GM21576 (cell line): ENCODE measurements at regions not wholly inside any gene's neighbourhood (a gene's known extent, or its start where the extent isn't known, plus 50 kb on each side); places are given as distances from the start of the nearest gene placed in this dataset.
A peak's percentile ranks its signal among the peaks of the same experiment; 100 is the strongest.

Source experiments
- ATAC-seq: cut with Tn5 transposase; IDR thresholded peaks from one replicate; pipeline ENCODE4 v1.9.1; 2021; ENCODE audit warnings: mild to moderate bottlenecking, moderate library complexity; ENCODE audit not compliant: unreplicated experiment

DNA sequence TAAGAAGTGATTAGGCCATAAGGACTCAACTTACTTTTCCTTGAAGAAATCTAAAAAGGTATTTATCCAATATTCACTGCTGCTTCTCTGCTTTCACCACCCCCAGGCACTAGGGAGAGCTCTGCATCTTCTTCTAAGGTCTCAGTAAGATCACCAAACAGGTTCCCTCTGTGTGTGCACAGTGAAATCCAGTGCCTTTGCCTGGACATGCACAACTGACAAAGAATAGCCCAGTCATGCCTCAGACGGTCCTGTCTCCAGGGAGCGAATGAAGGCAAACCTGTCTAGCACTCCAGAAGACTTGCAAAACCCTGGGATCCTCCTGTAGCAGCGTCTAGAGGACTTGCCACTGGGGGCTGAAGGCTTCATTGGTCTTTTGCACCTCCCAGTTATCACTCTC lies 344.5 kb upstream of the LRATD1 start:
- no peak for ATAC-seq

DNA sequence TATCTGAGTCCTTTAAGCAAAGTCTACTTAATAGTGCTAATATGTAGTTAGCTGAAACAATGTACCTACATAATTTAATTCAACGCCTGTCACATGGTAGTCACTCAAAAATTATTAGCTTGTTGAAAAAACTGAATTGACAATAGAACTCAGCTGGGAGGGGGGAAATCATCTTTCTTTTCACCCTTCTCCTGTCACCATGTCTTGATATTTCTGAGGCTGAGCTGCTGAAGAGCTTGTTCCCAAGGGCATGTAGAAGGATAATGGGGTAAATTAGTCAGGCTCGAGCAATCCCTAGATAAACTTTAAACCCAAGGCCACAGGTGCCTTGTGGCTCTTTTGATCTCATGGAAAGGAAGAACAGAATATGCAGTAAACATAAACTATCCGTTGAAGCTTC lies 339.6 kb upstream of the LRATD1 start:
- no peak for ATAC-seq

DNA sequence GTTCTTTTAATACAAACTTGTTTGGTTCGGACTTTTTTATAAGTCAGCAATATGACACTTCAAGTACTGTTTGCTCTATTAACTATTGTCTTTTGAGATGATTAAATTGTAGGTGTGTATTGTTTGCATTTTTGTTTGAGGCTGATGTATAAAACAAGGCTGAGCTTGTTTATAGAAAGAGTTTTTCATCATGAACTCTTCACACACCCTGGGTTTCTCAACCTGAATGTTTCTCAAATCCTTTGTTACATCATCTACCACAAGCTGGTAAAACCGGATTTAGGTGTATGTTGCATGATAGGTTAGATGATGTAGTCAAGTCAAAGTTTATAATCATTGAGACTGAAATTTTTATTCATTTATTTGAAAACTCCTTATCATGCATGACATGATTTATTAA lies 335.2 kb upstream of the LRATD1 start:
- ATAC-seq: no peak

DNA sequence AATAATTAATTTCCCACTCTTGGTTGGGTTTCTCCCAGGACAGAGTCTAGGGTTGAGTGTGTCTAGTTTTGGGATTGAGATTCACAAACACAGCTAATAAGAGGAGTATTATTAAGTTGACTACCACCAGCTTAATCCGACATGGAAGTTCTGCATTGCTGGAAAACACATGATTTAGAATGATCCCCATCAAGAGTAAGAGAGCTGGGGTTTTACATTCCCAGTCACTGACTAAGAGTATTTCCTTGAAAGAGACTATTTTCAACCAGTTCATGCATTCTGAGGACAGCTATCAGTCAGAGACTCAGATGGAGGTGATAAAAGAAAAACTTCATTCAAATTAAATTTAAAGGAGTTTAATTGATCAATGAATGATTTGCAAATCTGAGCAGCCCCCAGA lies 334.6 kb upstream of the LRATD1 start:
- ATAC-seq: no peak

DNA sequence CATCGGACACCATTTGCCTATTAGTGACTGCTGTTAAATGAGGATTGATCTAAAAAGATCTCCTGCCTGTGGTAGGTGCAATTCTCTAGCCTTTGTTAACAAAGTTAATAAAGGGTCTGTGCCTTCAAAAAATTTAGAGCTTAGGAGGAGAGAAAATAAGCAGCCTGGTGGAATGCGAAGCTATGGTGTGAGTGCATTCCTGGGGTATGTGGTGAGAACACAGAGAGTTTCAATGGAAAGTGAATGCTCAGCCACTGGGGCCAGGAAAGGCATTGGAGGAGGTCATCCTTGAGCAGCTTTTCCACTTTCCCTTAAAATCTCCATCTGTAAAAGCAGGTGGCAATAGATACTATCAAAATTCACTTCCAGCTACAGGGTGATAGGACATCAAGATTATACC lies 331.2 kb upstream of the LRATD1 start:
- no peak for ATAC-seq

DNA sequence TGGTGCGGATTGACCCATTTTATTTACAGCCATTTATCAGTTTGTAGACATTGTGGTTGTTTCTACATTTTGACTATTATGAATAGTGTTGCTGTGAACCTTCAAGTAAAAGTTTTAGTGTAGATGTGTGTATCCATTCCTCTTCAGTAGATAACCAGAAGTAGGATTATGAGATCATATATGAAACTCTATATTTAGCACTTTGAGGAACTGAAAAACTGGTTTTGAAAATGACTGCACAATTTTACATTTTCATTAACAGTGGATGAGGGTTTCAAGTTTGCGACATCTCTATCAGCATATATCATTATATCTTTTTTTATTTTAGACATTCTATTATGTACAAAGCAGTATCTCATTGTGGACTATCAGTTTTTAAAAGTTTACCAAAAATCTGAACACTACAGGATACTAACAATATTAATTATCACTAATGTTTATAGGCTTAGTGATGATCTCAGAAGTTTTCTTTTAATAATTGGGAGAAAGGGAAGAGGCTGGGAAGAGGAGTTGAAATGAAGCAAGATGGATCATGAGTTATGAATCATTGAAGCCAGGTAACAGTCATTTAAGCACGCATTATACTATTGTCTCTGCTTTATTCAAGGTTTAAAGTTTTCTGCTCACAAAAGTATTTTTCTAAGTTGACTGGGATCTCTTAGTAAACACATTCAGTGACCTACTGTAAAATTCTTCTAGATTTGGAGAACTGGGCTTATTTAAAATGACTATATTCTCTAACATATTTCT lies 329.0 kb upstream of the LRATD1 start:
- peak; percentile 89 for ATAC-seq

DNA sequence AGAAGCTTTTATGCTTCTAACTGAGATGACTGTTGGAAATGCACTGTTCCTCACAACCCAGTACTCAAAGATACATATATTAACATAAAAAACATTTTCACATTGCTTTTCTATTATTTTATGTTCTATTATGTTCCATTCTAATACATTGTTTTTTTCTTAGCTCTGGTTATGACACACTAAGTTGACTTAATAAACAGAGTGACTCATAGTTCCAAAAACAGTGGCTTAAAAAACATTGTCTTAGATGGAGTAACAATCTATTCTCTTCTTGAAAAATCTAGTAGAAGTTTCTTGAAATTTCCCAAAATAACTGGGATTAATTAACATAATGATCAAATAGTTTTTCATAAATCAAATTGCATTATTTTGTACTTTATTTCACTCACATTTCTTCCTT lies 328.2 kb upstream of the LRATD1 start:
- ATAC-seq: no peak

DNA sequence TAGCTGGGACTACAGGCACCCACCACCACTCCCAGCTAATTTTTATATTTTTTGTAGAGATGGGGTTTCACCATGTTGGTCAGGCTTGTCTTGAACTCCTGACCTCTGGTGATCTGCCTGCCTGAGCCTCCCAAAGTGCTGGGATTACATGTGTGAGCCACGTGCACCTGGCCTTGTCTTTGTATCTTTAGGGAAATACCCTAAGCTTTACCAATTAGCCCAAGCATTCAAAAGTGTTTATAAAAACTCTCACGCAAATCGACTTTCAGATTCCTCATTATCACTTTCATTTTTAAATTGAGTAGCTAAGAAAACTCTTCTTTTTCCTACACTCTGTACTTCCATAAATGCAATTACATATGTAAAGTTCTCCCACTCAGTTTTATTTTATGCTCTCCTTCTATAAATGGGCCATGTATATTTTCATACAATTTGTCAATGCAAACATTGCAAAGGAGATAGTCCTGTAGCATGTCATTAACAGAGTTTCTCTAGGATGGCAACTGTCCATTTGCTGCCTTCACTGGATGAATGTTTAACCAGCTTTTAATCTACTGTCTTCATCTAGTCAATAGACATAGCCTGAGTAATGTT lies 326.2 kb upstream of the LRATD1 start:
- ATAC-seq: peak; percentile 67

DNA sequence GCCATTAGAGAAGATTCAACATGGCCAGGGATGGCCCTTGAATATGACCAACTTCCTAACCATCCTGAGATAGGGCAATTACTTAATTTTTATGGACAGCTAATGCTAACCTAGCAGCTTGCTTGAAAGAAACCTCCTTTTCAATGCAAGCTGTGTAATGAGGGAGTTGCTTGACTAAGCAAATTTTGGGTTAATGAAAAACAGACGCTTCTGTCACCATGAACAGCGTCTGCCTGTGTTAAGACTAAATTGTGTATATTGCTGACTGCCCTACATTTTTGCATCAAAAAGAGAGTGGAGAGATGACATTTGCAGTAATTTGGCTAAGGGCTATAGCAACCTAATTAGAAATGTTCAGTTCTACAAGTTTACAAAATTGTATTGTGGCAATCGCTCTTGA lies 319.2 kb upstream of the LRATD1 start:
- ATAC-seq: no peak

DNA sequence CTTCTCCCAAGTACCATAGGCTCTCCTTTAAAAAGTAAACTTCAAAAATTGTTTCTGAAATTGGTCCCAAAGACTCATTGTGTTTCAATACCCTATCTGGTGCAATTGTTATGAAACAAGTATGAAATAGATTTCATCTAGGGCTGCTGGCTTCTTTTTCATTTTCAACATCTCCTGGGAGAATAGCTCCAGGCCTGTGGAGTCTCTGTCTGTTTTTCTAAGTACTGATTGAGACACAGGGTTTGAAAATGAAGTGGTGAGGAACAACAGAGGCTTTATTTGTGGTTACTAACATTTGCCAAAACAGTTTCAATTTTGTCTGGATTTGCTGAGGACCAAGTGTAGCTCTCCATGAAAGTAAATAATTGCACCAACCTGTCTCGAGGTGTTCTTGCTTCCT lies 315.9 kb upstream of the LRATD1 start:
- no peak for ATAC-seq

DNA sequence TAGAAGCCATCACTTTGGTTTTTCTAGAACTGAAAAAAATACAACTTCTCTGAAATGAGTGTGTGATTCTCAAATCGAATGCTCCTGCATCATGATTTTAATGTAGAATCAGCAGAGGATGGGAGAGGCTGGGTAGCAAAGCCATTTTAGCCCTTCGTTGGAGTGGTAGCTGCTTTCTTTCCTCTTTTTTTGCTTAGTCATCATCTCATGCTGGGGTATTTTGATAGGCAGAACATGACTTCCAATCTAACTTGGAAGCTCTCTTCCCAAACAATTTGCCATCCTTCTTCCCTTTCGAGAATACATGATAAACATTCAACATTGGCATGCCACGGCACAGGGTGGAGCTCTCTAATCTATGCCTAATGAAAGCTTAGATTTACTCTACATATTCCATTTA lies 311.2 kb upstream of the LRATD1 start:
- ATAC-seq: no peak

DNA sequence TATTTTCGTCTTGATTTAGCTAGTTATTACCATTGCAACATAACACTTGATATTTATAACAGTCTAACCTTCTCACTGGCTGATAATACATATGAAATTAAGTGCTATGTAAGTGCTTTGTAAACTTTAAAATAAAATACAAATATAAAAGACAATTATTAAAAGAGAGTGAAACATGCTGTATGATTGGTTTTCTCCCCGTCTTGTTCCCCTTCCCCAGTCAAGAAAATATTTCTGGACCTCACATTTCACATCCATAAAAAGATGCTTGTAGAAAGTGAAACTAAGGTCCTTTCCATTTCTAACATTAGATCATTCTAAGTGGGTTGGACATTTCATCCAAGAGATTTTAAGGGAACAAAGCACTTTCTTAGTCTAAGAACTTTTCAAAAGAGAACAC lies 310.2 kb upstream of the LRATD1 start:
- ATAC-seq: no peak

DNA sequence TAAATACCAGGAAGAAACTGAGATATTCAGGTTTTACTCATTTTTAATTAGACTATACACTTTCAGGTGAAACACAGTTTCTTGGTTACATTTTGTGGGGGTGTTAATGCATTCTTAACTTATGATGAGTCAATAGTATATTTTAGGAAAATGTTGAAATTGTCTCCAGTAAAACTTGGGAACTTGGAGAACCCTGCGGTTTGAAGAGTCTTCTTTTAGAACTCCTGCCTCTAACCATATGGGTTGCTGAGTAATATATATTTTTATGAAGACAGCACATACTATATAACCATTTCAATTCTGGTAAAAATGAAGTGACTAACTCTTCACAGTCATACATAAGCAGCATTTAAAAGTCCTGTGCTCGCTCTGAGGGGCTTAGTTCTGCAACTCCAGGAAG lies 308.2 kb upstream of the LRATD1 start:
- no peak for ATAC-seq

DNA sequence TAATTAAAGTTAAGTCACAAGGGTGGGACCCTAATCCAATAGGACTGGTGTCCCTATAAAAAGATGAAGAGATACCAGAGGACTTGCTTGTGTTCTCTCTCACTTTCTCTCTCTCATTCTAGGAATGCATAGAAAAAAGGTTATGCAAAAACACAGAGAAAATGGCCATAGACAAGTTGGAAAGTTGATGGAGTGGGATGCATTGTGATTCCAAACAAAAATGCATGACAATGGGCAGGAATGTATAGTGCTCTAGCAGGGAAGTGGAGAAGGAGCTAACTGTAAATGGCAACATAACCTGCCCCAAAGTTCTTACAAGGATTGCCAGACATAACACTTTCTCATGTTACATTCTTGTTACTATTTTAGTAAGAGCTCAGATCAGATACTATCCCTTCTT lies 301.6 kb upstream of the LRATD1 start:
- no peak for ATAC-seq

DNA sequence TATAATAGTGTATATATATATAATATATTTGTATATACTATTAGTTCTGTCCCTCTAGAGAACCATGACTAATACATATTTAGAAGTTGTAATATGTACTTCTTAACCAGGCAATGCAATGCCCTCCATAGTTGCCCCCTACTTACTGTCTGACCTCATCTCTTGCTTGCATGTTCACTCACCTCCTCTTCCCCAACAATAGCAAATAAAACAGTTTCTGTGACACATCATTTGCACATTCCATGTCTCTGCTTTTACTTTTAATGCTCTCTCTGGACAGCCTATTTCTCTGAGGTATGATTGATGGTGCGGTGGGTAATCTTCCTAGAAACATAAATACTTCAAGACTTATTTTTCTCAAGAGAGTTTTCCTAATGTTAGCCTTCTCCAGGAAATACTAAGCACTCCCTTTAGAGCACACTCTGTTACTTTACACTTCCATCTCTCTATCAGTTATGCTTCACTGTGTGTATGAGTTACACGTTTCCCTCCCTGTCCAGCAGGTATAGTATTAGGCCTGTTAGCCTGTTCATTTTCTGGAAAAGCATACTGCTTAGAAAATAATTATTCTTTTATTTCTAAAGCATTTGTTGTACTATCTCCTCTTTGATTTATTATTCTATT lies 295.6 kb upstream of the LRATD1 start:
- no peak for ATAC-seq

DNA sequence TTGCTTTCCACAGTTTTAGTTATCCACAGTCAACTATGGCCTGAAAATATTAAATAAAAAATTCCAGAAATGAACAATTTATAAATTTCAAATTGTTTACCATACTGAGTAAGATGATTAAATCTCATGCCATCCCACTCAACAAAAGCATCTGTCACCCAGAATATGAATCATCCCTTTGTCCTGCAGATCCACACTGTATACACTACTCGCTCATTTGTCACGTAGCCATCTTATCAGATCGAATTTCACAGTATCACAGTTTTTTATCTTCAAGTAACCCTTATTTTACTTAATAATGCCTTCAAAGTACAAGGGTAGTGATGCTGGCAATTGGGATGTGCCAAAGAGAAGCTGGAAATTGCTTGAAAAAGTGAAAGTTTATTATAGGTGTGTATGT lies 291.8 kb upstream of the LRATD1 start:
- no peak for ATAC-seq

DNA sequence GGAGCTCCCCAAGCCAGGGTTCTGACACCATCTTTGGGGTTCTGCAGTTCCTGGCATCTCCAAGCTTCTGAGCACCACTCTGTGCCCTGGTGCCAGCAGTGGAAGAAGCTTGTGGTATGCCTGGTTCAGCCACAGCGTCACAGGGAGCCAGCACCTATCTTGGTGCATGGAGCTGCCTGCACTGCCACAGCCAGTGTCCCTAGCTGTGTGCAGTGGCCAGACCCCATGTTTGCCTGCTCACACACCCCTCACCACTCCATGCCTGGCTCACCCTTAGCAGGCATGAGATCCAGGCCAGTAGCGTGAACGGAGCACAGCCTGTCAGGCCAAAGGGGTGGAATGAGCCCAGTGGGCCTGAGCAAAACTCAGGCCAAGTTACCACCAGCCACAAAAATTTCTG lies 290.2 kb upstream of the LRATD1 start:
- no peak for ATAC-seq

DNA sequence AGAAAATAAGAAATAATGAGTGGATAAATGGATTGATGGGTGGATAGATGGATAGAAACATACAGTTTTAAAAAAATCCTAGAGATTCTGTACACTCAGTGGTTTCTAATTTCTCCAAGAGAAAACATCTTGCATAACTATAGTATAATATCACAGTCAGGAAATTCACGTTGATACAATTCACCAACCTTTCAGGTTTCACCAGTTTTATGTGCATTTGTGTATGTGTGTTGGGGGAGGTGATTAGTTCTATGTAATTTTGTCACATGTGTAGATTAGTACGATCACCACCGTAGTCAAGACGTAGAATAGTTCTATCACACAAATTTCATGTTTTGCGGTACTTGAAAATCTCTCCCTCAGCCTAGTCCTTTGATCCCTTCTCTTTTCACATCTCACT lies 288.2 kb upstream of the LRATD1 start:
- no peak for ATAC-seq

DNA sequence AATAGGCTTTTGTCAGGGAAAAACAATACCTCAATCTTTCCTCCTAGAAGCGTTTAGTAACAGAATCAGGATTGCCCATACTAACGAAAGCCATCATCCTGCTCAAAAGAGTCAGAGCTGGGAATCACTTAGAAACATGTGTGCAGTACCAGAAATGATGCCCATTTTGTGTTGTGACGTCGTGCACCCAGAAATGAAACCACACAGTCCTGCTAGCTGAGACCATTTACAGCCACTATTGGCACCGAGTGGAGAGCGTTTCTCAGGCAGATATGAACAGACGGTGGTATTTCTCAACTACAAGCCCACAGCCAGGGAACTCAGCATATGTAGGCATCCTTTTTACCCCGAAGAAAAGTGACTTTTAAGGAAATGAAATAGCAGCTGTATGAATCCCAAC lies 284.3 kb upstream of the LRATD1 start:
- ATAC-seq: no peak

DNA sequence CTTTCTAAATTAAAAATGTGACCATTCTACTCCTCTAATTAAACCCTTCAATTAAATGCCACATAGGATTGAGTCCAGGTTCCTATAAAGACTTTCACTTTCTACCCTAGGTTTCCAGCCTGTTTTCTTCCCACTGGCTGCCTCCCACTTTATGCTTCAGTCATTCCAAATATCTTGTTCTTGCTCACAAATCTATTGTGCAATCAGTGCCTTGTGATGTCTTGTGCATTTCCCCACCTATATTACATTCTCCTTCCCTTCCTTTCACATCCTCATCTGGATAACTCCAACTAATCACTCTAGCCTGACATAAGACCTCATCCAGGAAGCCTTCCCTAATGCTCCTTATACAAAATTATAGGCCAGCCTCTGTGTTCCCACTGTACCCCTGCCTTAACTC lies 281.7 kb upstream of the LRATD1 start:
- no peak for ATAC-seq

DNA sequence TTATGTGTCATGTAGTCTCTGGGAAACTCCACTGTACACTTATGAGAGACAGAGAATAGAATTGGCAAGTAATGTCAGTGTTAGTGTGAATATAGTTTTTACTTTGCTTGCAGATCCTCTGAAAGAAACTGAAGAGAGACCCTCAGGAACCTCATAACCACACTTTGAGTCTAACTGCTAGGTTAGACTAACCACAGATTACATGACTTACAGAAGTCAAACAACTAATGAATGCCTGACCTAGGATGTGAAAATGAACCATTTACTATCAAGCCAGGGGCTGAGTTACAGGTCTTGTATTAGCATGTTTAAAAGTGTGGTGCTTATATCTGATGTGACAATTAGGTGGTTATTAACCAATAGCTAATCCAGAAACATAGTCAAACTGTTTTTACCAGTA lies 280.4 kb upstream of the LRATD1 start:
- ATAC-seq: no peak

DNA sequence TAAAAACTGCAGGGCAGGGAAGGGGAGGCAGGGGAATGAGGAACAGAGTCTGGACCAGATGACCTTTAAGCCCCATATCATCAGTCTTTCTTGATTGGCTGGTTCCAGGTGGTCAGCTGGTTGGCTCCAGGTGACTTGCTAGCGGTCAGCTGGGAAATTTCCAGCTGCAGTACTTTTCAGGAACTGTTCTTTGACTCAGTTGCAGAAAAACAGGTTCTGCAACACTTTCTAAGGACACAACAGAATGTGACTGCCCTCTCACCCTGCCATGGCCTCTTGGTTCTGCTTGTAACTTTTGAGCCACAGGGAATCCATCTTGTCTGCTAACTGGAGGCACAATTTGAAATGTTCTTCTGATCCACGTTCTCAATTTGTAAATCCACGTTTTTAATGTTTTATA lies 278.3 kb upstream of the LRATD1 start:
- no peak for ATAC-seq

DNA sequence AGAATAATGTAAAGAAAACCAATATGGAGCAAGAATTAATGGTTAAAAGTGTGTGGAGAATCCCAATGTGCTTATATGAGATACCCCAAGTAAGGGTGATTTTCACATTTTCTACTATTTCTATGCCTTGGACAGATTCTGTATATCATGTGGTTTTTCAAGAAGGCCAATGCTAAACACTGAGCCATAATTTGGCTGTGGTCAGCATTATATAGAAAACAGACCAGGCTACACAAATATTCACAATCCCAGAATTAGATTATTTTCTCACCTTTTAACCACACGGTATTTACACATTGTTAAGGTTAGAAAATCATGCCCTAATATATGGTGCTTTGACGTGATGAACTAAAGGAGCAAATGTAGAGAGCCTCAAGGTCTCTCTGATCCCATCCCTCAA lies 277.4 kb upstream of the LRATD1 start:
- no peak for ATAC-seq
